GM21381 (cell line): ENCODE measurements at regions not wholly inside any gene's neighbourhood (a gene's known extent, or its start where the extent isn't known, plus 50 kb on each side); places are given as distances from the start of the nearest gene placed in this dataset.

ENCODE experiments used
- ATAC-seq: cut with Tn5 transposase; IDR thresholded peaks from one replicate; pipeline ENCODE4 v1.9.1; 2021; ENCODE audit warnings: mild to moderate bottlenecking, moderate library complexity; ENCODE audit not compliant: unreplicated experiment

DNA sequence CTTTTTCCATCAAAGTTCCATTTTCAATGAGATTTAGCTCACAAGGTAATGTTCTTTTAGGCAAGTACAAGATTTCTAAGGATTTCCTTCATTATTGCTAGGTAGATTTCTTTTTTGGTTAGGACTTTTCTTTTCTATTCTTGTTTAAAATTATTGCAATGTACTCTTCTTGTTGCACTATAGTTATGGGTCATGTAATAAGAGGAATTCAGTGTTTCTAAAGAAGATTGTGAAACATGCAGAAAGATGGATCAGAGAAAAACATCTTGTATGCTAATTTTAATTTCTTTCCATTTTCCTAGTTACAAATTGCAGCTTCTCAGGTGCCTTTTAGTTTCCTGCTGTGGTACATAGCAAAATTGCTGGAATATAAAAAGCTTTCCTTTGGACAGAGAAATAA lies 56.1 kb downstream of the BTG1 start:
- ATAC-seq: no peak

GRCh38 chr12:92088805-92089204 lies 56.8 kb downstream of the BTG1 start:
- ATAC-seq: no peak

DNA sequence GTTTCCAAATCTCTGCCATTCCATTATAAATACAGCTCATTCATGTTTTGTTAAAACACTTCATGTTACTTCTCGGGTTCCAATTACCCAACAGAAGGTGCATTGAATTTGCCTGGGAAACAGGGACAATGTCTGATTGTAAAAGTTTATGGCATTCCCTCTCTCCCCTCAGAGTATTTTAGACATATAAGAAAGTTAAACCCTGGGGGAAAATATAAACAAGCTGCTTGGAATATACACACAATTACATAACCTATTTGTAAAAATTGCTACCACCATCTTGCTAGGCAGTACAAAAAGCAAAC lies 60.0 kb downstream of the BTG1 start:
- no peak for ATAC-seq

DNA sequence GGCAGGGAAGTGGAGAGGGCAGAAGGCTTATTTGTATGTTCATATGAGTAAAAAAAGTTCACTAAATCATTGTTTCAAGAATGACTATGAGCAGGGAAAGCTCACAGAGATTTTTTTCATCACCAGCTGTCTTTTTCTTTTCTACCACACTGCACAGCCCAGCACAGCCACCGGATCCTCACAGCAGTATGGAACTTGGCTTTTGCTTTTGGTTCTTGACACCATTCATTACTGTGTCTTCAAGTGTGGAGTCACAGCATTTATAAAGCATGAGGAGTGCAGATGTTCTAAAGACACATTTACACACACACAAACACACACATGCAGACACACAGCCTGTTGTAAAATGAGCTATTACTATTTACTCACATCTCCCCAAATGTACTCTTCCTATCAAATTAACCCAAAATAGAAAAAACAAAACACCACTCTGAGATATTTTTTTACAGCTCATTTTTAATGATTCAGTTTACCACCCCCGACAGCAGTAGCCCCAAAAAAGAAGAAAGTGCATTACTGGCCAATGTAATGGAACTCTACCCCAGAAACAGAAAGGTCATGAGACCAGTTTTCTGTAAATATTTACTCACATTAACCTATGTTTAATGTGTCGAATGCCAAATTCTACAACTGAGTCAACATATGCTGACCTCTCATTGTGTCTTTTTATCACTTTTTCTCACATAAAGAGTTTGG lies 60.5 kb downstream of the BTG1 start:
- no peak for ATAC-seq

DNA sequence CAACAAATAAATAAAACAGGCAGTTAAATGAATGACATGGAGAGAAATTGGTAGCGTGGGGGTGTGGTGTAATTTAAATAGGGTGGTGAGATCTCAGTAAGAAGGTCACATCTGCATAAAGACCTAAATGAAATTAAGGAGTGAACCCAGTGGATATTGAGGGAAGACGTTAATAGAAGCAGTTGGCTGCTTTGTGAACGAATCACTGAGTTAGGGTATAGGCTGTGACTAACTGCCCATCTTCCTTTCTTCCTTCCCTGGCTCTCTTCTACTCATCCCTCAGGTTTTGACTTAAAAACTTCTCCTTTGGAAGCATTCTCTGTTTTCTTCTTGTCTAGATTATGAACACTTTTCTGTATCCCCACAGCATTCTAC lies 64.7 kb downstream of the BTG1 start:
- ATAC-seq: no peak

- ATAC-seq: no peak
Measured at GRCh38 chr12:92079054-92079385, 66.6 kb downstream of the BTG1 start.

DNA sequence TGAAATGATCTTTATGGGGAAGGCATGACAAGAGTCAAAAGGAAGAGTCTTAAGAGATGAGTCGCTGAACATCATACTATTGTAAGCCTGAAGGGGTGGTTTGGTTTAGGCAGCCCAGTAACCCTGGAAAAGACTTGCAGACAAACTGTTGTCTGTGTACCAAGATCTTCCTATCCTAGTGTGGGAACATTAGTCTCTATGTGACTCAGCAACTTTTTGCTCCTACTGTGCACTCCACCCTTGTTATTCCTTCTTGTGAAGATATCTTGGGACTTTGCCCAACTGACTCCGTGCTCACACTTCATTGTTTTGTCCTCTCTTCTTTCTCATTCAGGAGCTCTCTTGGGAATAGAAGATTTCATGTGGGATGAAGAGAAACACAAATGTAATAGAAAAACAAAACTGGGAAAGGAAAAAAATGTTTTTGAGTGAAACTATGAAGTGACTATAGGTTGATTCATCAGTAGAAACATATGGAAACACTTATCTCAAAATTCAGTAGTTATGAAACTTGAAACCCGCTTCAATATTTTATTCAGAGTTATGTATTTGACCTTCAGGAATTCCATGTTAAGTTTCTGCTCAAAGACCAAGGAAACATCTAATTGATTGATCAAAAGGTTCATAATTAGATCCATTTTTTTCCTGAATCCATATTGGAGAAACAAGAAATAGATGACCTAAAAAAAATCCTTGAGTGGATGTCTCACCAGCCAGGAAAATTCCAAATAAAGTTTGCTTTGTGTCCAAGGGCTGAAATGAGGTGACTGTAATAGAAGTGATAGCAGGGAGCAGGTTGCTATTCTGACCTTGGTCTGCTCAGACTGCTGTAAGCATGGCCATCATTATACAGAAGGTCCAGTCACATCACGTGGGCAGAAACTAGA lies 67.2 kb downstream of the BTG1 start:
- ATAC-seq: no peak

DNA sequence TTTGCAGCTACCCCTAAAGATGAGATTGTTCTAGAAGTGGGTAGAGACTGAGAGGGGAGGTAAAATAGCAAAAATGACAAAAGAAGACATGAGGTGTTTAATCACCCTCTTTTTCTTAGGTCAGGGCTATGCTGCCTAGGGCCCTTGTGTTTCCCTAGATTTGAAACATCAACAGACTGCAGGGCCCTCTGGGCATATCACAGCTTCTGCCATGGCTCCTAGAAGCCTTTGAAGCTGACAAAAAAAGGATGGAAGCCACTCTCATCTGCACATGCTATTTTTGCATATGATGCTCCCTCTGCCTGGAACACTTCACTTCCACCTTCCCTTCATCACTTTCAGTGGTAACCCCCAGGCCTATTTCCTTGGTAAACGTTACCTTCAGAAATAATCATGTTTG lies 68.1 kb downstream of the BTG1 start:
- no peak for ATAC-seq

- ATAC-seq: no peak
Measured at GRCh38 chr12:92076101-92076500, 69.5 kb downstream of the BTG1 start.

- no peak for ATAC-seq
Measured at GRCh38 chr12:92075425-92075914, 70.2 kb downstream of the BTG1 start.

GRCh38 chr12:92074889-92075288 lies 70.8 kb downstream of the BTG1 start:
- ATAC-seq: no peak

DNA sequence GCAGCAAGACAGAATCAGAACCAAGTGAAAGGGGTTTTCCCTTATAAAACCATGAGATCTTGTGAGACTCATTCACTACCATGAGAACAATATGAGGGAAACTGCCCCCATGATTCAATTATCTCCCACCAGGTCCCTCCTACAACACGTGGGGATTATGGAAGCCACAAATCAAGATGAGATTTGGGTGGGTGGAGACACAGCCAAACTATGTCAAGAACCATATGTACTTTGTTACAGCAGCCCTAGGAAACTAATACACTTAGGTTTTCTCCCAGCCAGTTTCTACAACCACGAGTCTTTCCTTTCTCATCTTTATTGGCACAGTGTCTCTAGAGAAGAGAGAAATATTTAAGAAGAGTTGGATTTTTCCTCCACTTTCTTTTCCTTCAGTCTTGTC lies 72.6 kb downstream of the BTG1 start:
- ATAC-seq: no peak

- ATAC-seq: no peak
Measured at GRCh38 chr12:92072112-92072511, 73.5 kb downstream of the BTG1 start.

DNA sequence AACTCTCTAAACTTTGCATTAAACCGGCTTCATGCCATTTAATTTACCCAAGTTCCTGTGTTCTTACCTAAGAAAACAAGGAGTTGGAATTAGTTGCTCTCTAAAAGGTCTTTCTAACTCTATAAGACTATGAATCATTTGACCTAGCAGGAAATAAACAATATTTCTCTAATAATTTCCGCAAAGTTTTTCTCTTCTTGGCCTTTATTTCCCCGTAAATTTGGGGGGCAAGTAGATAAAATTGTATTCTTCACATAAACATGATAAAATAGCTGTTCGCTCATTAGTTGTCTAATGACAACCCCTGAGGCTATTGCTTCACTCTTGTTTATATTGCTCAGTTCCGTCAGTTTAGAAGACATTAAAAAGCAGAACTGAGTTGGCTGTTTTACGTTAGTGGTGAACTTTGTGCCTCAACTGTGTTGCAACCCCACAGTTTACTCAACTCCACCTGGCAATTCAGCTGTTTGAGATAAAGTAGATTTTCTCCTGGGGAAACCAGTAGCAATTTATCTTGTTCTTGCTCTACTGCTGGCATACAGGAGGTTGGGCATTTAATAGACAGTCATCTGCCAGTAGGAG lies 74.7 kb downstream of the BTG1 start:
- no peak for ATAC-seq

- no peak for ATAC-seq
Measured at GRCh38 chr12:92070054-92070863, 75.4 kb downstream of the BTG1 start.

GRCh38 chr12:92068459-92068858 lies 77.2 kb downstream of the BTG1 start:
- no peak for ATAC-seq

DNA sequence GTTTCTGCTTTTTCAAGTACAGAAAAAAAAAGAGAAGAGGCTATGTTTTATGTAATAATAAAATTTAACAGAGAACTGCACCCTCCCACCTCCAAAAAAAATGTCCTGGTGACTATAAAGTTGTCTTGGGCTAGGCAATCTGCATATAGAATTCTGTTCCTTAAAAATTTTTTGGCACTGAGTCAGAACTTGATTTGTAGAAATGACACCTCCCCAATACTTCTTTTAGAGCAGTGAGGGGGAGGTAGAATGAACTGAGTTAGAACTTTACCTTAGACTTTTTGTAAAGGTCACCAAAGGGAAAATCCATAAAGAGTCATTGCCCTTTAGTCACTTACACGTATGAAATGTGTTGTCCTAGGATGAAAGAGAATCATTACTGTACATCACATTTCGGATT lies 80.0 kb downstream of the BTG1 start:
- ATAC-seq: no peak

DNA sequence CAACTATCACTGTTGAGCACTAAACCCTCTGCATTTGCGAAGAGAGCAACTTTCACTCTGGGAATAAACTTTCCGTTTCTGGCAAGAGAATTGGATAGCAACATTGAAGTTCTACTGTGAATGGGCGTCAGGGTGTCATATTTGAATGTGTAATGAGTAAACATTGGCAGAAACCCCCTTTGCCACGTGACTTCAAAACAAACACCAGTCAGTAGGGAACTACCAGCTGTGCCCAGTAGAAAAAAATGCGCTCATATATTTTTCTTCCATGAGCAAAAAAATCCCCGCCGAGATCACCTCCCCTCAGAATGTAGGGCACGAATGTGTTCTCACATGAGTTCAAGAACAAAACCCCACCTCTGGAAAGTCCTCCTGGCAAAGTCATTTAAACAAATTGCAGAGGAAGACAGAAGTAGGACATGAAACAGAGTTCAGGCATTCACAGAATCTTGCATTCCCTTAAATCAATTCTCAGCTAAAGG lies 80.6 kb downstream of the BTG1 start:
- peak; percentile 47 for ATAC-seq

DNA sequence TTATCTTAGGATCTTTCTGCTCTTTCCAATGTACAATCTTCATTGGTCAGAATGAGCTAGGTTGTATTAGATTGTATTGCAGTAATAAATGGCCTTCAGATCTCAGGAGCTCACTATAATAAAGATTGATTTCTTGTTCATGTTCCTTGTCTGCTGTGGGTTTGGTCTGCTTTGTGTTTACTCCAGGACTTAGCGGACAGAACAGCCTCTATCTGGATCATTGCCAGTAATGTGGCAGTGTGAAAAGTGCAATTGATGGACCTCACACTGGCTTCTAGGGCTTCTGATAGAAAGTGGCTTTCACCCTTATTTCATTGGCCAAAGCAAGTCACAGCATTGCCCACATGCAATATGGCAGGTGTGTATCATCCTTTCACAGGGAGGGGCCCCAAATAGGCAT lies 81.2 kb downstream of the BTG1 start:
- ATAC-seq: no peak

GRCh38 chr12:92063641-92064040 lies 82.0 kb downstream of the BTG1 start:
- ATAC-seq: no peak
